Astrocyte of the spinal cord (primary cell): ENCODE measurements at regions not wholly inside any gene's neighbourhood (a gene's known extent, or its start where the extent isn't known, plus 50 kb on each side); places are given as distances from the start of the nearest gene placed in this dataset.
"Not testable (repeated sequence)": the region's sequence is repeated elsewhere in the genome, so short reads cannot be mapped to it uniquely, and the experiment has no call there.

Source experiments
- DNase-seq: peaks from one replicate; pipeline ENCODE4 v3.0.0; 2011; ENCODE audit warnings: low read depth, low spot score
- H3K4me3 ChIP-seq: 2 replicates; pipeline ENCODE4 v1.5.1; 2011; ENCODE audit warnings: low read depth, mild to moderate bottlenecking, low read length, moderate library complexity
- CTCF ChIP-seq: IDR thresholded peaks from 2 replicates; pipeline ENCODE4 v1.5.1; 2012; ENCODE audit warnings: low read depth, mild to moderate bottlenecking, low read length, inconsistent platforms
- in situ Hi-C: cut with HindIII; loops from 2 replicates; pipeline ENCODE4 v1.10.0; 2017; ENCODE audit warnings: low sequenced_read_pairs

GRCh38 chr7:136117539-136117938 is 140.4 kb upstream of the MTPN start:
- TF ChIP-seq CTCF = no peak
- no peak overlapping the region for H3K4me3 ChIP-seq
- in situ Hi-C loops = no loop called here
- no peak for DNase-seq

DNA sequence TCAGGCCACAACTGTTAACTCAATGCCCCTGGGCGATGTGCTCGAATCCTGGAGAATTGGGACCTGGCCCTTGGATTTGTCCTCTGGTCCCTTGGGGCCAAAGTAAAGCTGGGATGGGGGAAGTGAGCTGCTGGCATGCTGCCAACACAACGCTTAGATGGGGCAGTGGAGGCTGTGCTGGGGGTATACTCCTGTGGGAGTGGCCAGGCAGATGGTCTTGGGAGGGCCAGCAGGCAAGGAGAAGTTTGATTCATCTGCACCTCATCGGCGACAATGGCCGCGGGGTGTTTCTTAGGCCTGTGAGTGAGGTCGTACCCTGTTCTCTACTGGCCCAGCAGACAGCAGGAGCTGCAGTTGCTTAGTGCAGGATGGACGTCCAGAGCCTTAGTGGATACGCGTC is 139.0 kb upstream of the MTPN start:
- TF ChIP-seq CTCF = no peak
- DNase-seq = no peak
- in situ Hi-C loops = no loop called here
- H3K4me3 ChIP-seq = no peak overlapping the region

GRCh38 chr7:136114966-136115762 is 138.0 kb upstream of the MTPN start:
- TF ChIP-seq CTCF = peak; percentile 78
- H3K4me3 ChIP-seq = no peak overlapping the region
- peak; percentile 45 for DNase-seq
- in situ Hi-C loops = no loop called here

GRCh38 chr7:136114467-136114866 is 137.3 kb upstream of the MTPN start:
- in situ Hi-C loops, DNase-seq, H3K4me3 ChIP-seq: not testable (repeated sequence)

DNA sequence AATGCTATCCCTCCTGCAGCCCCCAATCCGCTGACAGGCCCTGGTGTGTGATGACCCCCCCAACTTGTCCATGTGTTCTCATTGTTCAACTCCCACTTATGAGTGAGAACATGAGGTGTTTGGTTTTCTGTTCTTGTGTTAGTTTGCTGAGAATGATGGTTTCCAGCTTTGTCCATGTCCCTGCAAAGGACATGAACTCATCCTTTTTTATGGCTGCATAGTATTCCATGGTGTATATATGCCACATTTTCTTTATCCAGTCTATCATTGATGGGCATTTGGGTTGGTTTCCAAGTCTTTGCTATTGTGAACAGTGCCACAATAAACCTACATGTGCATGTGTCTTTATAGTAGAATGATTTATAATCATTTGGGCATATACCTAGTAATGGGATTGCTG is 131.9 kb upstream of the MTPN start:
- H3K4me3 ChIP-seq, DNase-seq, in situ Hi-C loops: not testable (repeated sequence)

- no peak for TF ChIP-seq CTCF
- in situ Hi-C loops = no loop called here
- DNase-seq = no peak
- H3K4me3 ChIP-seq = no peak overlapping the region
Observed at GRCh38 chr7:136105191-136105590, 128.0 kb upstream of the MTPN start.

DNA sequence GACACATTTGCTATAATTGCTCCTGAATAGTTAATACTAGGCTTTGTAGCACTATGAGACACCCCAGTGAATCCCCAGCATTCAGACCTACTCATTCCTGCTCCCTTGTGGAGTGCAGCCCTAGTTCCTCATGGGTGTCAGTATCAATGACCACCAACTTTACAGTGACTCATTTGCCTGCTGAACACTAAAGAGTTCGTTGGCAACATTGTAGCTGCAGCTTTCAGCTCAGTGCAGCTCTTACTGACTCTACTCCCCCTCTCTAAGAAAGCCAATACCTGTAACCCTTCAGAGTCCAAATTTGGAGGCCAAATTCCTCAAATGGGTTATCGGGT is 127.1 kb upstream of the MTPN start:
- no peak for DNase-seq
- in situ Hi-C loops = no loop called here
- no peak overlapping the region for H3K4me3 ChIP-seq
- TF ChIP-seq CTCF = no peak
